HCT116 (cell line): ENCODE measurements at regions not wholly inside any gene's neighbourhood (a gene's known extent, or its start where the extent isn't known, plus 50 kb on each side); places are given as distances from the start of the nearest gene placed in this dataset.

ENCODE experiments used
- ATAC-seq: fragments of 200-7000 bp; cut with Tn5 transposase; 2 replicates; pipeline ENCODE4 v1.9.1; 2020; ENCODE audit warnings: mild to moderate bottlenecking, moderate library complexity
- BruUV-seq: library from RNA; stranded (reverse); fragments of 400-500 nt; replicated peaks from 2 replicates; lab custom pipeline; 2021; lab: Mats Ljungman, UMichigan
- CTCF ChIA-PET: fragments of 300-600 bp; sonication (Branson Sonifier 250); formaldehyde crosslinking; loops from one replicate; lab custom pipeline; 2021; ENCODE audit warnings: antibody characterized with exemption; lab: Charles Lee
- POLR2A ChIA-PET: fragments of 300-600, 350-600 bp; sonication (Branson Sonifier 250); formaldehyde crosslinking; loops from one replicate; lab custom pipeline; 2021; ENCODE audit warnings: antibody characterized with exemption; lab: Charles Lee
- RAD21 ChIA-PET, 2 experiments: fragments of 300-600 bp; sonication (Branson Sonifier 250); formaldehyde crosslinking; loops; one replicate each; lab custom pipeline; 2023; ENCODE audit warnings: low total read pairs in 2 of 2; ENCODE audit not compliant: uncharacterized antibody in 2 of 2, unreplicated experiment in 2 of 2, low non-redundant PET in 1 of 2; lab: Charles Lee
- DNase-seq: peaks from one replicate; pipeline ENCODE4 v3.0.0-alpha.2; 2010; ENCODE audit warnings: low read depth, low spot score
- H2AFZ ChIP-seq: fragments of 200-600 bp; shearing (Covaris generic), sonication (generic); 2 replicates; pipeline ENCODE4 v1.6.1; 2017; ENCODE audit warnings: low read depth, mixed run types, mixed read lengths, antibody characterized with exemption, low read length; ENCODE audit not compliant: poor library complexity, severe bottlenecking
- H3K27ac ChIP-seq: 2 replicates; pipeline ENCODE4 v1.5.1; 2012; ENCODE audit warnings: low read depth, low read length
- H3K27me3 ChIP-seq: fragments of 200-600 bp; sonication (generic); 2 replicates; pipeline ENCODE4 v1.6.1; 2016; ENCODE audit warnings: mixed run types, low read length, mixed read lengths; ENCODE audit not compliant: insufficient read depth
- H3K36me3 ChIP-seq, 2 experiments: fragments of 200-500 bp in 1 of 2; fragments of 200-600 bp in 1 of 2; sonication (Bioruptor generic) in 1 of 2; sonication (generic) in 1 of 2; 2 replicates each; pipeline versions ENCODE4 v1.5.1 to v1.6.1; 2014 to 2016; ENCODE audit warnings: low read length in 2 of 2, inconsistent platforms in 1 of 2, mixed read lengths in 1 of 2, mixed run types in 1 of 2; ENCODE audit not compliant: insufficient read depth in 2 of 2, control insufficient read depth in 1 of 2
- H3K4me1 ChIP-seq, 2 experiments: fragments of 200-600 bp in 1 of 2; sonication (generic) in 1 of 2; 2 replicates each; pipeline versions ENCODE4 v1.5.1 to v1.6.1; 2012 to 2017; ENCODE audit warnings: low read length in 2 of 2, inconsistent platforms in 1 of 2, mild to moderate bottlenecking in 1 of 2, mixed read lengths in 1 of 2, mixed run types in 1 of 2, moderate library complexity in 1 of 2; ENCODE audit not compliant: insufficient read depth in 2 of 2, control insufficient read depth in 1 of 2
- H3K4me2 ChIP-seq: fragments of 200-600 bp; sonication (generic); 2 replicates; pipeline ENCODE4 v1.6.1; 2017; ENCODE audit warnings: mixed run types, low read length, mixed read lengths
- H3K4me3 ChIP-seq, 2 experiments: fragments of 200-600 bp in 1 of 2; sonication (generic) in 1 of 2; replicated peaks in 1 of 2; 2 replicates each; pipeline ENCODE4 v1.5.1; 2011 to 2016; ENCODE audit warnings: low read length in 2 of 2, control low read depth in 1 of 2, low read depth in 1 of 2, mild to moderate bottlenecking in 1 of 2, mixed read lengths in 1 of 2, mixed run types in 1 of 2
- H3K79me2 ChIP-seq: fragments of 200-600 bp; sonication (generic); 2 replicates; pipeline ENCODE4 v1.6.1; 2017; ENCODE audit warnings: mild to moderate bottlenecking, mixed run types, low read length, moderate library complexity, mixed read lengths; ENCODE audit not compliant: insufficient read depth
- H3K9ac ChIP-seq: fragments of 200-600 bp; sonication (generic); 2 replicates; pipeline ENCODE4 v1.6.1; 2016; ENCODE audit warnings: low read length, mixed read lengths
- H3K9me2 ChIP-seq: fragments of 200-600 bp; sonication (generic), shearing (Covaris generic); 2 replicates; pipeline ENCODE4 v1.6.1; 2017; ENCODE audit warnings: mixed run types, mild to moderate bottlenecking, moderate library complexity; ENCODE audit not compliant: insufficient read depth
- H3K9me3 ChIP-seq, 2 experiments: fragments of 200-500 bp in 1 of 2; fragments of 200-600 bp in 1 of 2; sonication (Bioruptor generic) in 1 of 2; sonication (generic) in 1 of 2; 2 replicates each; pipeline ENCODE4 v1.6.1; 2014 to 2017; ENCODE audit warnings: low read length in 2 of 2, mixed read lengths in 2 of 2, inconsistent platforms in 1 of 2, low read depth in 1 of 2, mild to moderate bottlenecking in 1 of 2, mixed run types in 1 of 2, moderate library complexity in 1 of 2; ENCODE audit not compliant: control insufficient read depth in 1 of 2, insufficient read depth in 1 of 2
- H4K20me1 ChIP-seq: fragments of 200-600 bp; sonication (generic), shearing (Covaris generic); 2 replicates; pipeline ENCODE4 v1.6.1; 2017; ENCODE audit warnings: mixed run types, mild to moderate bottlenecking, moderate library complexity; ENCODE audit not compliant: insufficient read depth
- CTCF ChIP-seq, 3 experiments: fragments of 200-600 bp in 1 of 3; sonication (generic) in 1 of 3; IDR thresholded peaks in 2 of 3; conservative IDR thresholded peaks in 1 of 3; 2 replicates each; pipeline ENCODE4 v1.5.1; 2012 to 2017; ENCODE audit warnings: low read depth in 2 of 3, low read length in 2 of 3, antibody characterized with exemption in 1 of 3, borderline replicate concordance in 1 of 3, control low read depth in 1 of 3, mild to moderate bottlenecking in 1 of 3, mixed read lengths in 1 of 3, mixed run types in 1 of 3, moderate library complexity in 1 of 3; ENCODE audit not compliant: insufficient read depth in 1 of 3
- EZH2 ChIP-seq: fragments of 200-600 bp; sonication (generic); IDR thresholded peaks from 2 replicates; pipeline ENCODE4 v1.6.1; 2017; ENCODE audit warnings: antibody characterized with exemption, mixed run types
- EZH2phosphoT487 ChIP-seq: fragments of 200-600 bp; IDR thresholded peaks from 2 replicates; pipeline ENCODE4 v1.6.1; 2018; ENCODE audit warnings: antibody characterized with exemption, borderline replicate concordance
- JUND ChIP-seq: IDR thresholded peaks from 2 replicates; pipeline ENCODE4 v1.6.1; 2012
- MAX ChIP-seq: IDR thresholded peaks from 2 replicates; pipeline ENCODE4 v1.6.1; 2012
- POLR2AphosphoS5 ChIP-seq: IDR thresholded peaks from 2 replicates; pipeline ENCODE4 v1.6.1; 2011; ENCODE audit warnings: mild to moderate bottlenecking, low read depth, low read length, moderate library complexity
- SRF ChIP-seq: IDR thresholded peaks from 2 replicates; pipeline ENCODE4 v1.6.1; 2012; ENCODE audit warnings: low read depth
- ZFX ChIP-seq: fragments of 450-650 bp; IDR thresholded peaks from 2 replicates; pipeline ENCODE4 v1.6.1; 2017
- ZNF274 ChIP-seq: fragments of 200-500 bp; sonication (Bioruptor generic); IDR thresholded peaks from 2 replicates; pipeline ENCODE4 v1.6.1; 2014; ENCODE audit warnings: mild to moderate bottlenecking, low read depth, low read length, inconsistent platforms
- intact Hi-C: fragments of 100-400 bp; cut with micrococcal nuclease; formaldehyde crosslinking; loops from 2 replicates; pipeline ENCODE4 v1.10.0; 2022

- TF ChIP-seq MAX (no peak), ZFX (no peak), EZH2 (no peak), POLR2AphosphoS5 (no peak), JUND (no peak)
- TF ChIP-seq, all 23 proteins: peak for 0
These were observed 2176.3 kb upstream of the CELF4 start (continued) for GRCh38 chr18:39741755-39742466.

- Histone ChIP-seq H3K27me3 (no peaks in the 10 kb centered on the region), H3K79me2 (no peaks in the 10 kb centered on the region), H3K9me2 (no peaks in the 10 kb centered on the region), H3K4me2 (no peak overlapping the region), H3K9me3 (no peaks in the 10 kb centered on the region; a peak in 1 of 4 replicates), H3K4me3 (no peak overlapping the region), H3K27ac (no peak overlapping the region), H2AFZ (no peak overlapping the region), H4K20me1 (no peaks in the 10 kb centered on the region), H3K36me3 (no peaks in the 10 kb centered on the region), H3K9ac (no peak overlapping the region), H3K4me1 (no peaks in the 10 kb centered on the region)
- BruUV-seq, result no TSS peak
- intact Hi-C loops, result no loop called here
- no peak for TF ChIP-seq ZNF274
- TF ChIP-seq POLR2AphosphoS5, result no peak
- no peak for TF ChIP-seq SRF
- no peak for TF ChIP-seq EZH2phosphoT487
- ATAC-seq (no peak), DNase-seq (no peak)
- POLR2A ChIA-PET, result no interaction called here
- RAD21 ChIA-PET, result no interaction called here
- CTCF ChIA-PET, result no interaction called here
These were observed 2172.3 kb upstream of the CELF4 start for GRCh38 chr18:39737869-39738268.

- TF ChIP-seq MAX (no peak), CTCF (IDR thresholded peaks at IDR 0.05 in 2 of 3, conservative IDR thresholded peaks at IDR 0.05 in 1 of 3; ENCODE audit: borderline replicate concordance in 1 of 3, insufficient read depth in 1 of 3, low read depth in 2 of 3, low read length in 2 of 3) (peak in 1 of 3 experiments; percentile 31; a peak in 1 of 6 replicates)
- Histone ChIP-seq H3K36me3 (no peaks in the 10 kb centered on the region), H3K9me3 (no peaks in the 10 kb centered on the region), H3K27me3 (no peaks in the 10 kb centered on the region), H3K4me2 (no peak overlapping the region), H4K20me1 (no peaks in the 10 kb centered on the region), H3K4me1 (no peaks in the 10 kb centered on the region), H3K79me2 (no peaks in the 10 kb centered on the region), H3K9ac (no peak overlapping the region), H2AFZ (no peak overlapping the region), H3K27ac (no peak overlapping the region), H3K4me3 (no peak overlapping the region), H3K9me2 (no peaks in the 10 kb centered on the region)
- ATAC-seq (no peak; the same call in 1 of the 2 replicates), DNase-seq (no peak)
- ChIA-PET RAD21 (no interaction called here), POLR2A (no interaction called here), CTCF (no interaction called here)
- intact Hi-C loops, result no loop called here
- no TSS peak for BruUV-seq
These were observed 2167.3 kb upstream of the CELF4 start for GRCh38 chr18:39732918-39733317.
